ENCODE measurements at regions not wholly inside any gene's neighbourhood (a gene's known extent, or its start where the extent isn't known, plus 50 kb on each side); places are given as distances from the start of the nearest gene placed in this dataset.

DNA sequence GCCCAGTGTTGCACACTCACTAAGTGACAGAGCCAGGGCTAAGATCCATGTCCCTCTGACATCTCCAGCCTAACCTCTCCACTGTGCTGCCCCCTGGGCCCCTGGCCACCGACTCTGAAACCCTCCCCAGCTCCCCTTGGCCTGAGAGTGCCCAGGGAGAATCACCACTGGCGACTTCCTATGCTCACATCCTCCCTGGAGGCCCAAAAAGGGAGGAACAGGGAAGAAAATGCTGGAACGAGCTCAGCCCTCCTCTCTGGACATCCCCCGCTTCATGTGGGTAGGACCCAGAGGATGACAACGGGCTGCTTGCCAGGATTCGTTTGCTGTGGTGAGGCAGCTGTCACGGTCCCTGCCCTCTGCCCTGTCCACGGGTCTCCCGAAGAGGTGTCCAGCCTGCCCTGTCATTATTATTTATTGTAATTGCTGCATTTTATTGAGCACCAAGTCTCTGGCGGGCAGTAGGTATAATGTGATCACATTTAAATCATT lies 153.5 kb upstream of the RPL38 start:
- TF ChIP-seq, protein P1, sequence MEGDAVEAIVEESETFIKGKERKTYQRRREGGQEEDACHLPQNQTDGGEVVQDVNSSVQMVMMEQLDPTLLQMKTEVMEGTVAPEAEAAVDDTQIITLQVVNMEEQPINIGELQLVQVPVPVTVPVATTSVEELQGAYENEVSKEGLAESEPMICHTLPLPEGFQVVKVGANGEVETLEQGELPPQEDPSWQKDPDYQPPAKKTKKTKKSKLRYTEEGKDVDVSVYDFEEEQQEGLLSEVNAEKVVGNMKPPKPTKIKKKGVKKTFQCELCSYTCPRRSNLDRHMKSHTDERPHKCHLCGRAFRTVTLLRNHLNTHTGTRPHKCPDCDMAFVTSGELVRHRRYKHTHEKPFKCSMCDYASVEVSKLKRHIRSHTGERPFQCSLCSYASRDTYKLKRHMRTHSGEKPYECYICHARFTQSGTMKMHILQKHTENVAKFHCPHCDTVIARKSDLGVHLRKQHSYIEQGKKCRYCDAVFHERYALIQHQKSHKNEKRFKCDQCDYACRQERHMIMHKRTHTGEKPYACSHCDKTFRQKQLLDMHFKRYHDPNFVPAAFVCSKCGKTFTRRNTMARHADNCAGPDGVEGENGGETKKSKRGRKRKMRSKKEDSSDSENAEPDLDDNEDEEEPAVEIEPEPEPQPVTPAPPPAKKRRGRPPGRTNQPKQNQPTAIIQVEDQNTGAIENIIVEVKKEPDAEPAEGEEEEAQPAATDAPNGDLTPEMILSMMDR (IDR thresholded peaks at IDR 0.05; ENCODE audit: unreplicated experiment) = no peak
- Mint-ChIP-seq H3K4me3 (no peak overlapping the region), H3K4me1 (peaks cover 2% of the 10 kb centered on the region), H3K27ac (no peak overlapping the region), H3K9me3 (no peaks in the 10 kb centered on the region), H3K27me3 (ENCODE audit: low read depth) (peaks cover 67% of the 10 kb centered on the region), H3K36me3 (no peaks in the 10 kb centered on the region)
- no peak for DNase-seq (ENCODE audit: low spot score in 2 of 2, unreplicated experiment in 2 of 2)

DNA sequence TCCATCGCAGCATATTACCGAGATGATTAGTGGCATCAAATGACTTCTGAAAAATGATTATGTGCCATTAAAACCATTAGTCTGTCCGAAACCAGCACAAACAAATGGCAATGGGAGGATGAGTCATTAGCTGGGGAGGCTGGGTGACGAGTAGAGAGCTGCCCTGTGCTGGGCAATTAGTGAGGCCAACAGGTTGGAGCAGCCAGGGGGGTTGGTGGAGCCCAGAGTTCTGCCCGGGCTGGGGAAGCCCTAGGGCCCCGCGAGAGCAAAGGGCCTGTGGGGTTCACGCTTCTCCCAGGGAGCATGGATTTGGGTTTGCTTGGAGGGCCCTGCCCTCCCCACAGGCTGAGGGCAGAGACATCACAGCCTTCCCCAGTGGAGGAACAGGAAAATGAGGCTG lies 152.1 kb upstream of the RPL38 start:
- H3K4me1 Mint-ChIP-seq = peaks cover 2% of the 10 kb centered on the region
- peaks cover 71% of the 10 kb centered on the region for H3K27me3 Mint-ChIP-seq (ENCODE audit: low read depth)
- TF ChIP-seq, protein P1 (IDR thresholded peaks at IDR 0.05; ENCODE audit: unreplicated experiment) = no peak
- H3K27ac Mint-ChIP-seq = no peak overlapping the region
- H3K4me3 Mint-ChIP-seq = no peak overlapping the region
- no peaks in the 10 kb centered on the region for H3K36me3 Mint-ChIP-seq
- DNase-seq (ENCODE audit: low spot score in 2 of 2, unreplicated experiment in 2 of 2) = no peak
- no peaks in the 10 kb centered on the region for H3K9me3 Mint-ChIP-seq

DNA sequence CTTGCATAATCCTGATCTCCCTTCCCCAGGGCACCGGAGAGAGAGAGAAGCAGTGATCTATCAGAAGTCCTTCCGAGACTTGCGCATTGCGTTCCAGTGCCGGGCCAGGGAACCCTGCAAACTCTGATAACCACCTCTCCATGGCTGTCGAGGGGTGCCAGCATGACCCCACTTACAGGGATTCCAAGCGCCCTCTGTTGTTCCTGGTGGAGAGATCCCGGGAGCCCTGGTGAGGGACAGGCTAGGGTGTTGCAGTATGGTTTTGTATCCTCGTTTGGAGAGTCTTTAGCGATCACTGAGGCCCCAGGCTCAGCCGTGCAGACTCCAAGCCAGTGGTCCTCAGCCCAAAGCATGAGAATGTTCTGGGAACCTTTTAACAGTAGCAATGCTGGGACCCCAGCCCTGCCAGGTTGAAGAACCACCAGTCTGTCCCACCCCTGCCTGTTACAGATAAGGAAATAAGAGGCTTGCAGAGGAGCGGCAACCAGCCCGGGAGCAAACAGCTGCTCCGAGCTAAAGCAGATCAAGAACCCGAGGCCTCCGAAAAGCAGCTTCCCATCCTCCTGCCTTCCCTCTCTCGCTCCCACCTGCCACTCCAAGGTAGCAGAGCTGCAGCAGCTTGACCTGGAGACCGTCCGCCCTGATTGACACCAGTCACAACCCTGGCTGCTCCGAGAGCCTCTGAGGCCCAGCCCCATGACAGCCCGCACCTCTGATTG lies 150.3 kb upstream of the RPL38 start:
- peaks cover 2% of the 10 kb centered on the region for H3K4me1 Mint-ChIP-seq
- H3K4me3 Mint-ChIP-seq = no peak overlapping the region
- no peaks in the 10 kb centered on the region for H3K36me3 Mint-ChIP-seq
- DNase-seq (ENCODE audit: low spot score in 2 of 2, unreplicated experiment in 2 of 2) = no peak
- TF ChIP-seq, protein P1 (IDR thresholded peaks at IDR 0.05; ENCODE audit: unreplicated experiment) = no peak
- peaks cover 8% of the 10 kb centered on the region for H3K9me3 Mint-ChIP-seq
- no peak overlapping the region for H3K27ac Mint-ChIP-seq
- H3K27me3 Mint-ChIP-seq (ENCODE audit: low read depth) = peaks cover 85% of the 10 kb centered on the region

DNA sequence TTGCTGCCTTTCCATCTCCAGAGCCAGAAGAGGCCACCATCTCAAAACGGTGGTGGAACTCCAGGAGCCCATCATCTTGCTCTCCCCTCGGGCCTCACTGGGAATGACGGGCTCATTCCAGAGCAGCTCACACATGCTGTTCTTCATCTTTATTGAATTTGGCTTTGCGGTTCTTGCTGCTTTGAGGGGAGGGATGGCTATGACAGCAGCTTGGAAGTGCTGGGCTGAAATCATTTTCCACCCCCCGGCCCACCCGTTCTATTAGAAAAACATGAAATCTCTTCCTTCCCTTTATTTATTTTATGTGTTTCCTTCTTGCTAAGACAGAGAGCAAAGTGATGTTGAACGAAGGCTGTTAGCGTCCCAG lies 149.8 kb upstream of the RPL38 start:
- Mint-ChIP-seq H3K27ac (no peak overlapping the region), H3K27me3 (ENCODE audit: low read depth) (peaks cover 85% of the 10 kb centered on the region)

DNA sequence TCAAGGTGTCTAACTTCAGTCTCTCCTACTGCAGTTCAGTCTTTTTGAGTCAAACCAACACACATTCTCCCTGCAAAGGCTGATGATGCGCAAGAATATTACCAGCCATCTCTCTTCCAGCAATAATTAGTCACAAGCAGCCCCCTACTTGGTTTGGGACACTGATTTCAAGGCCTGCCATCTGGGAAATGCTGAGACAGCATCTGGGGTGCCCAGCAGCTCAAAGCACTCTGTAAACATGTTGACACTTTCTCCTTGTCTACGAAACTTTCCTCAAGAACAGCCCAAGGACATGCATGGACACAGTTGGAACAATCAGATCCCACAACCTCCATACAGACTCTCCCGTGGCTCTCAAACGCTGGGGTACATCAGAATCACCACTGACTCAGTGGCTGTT lies 149.2 kb upstream of the RPL38 start:
- Mint-ChIP-seq H3K4me3 (no peak overlapping the region), H3K27ac (no peak overlapping the region), H3K27me3 (ENCODE audit: low read depth) (peaks cover 87% of the 10 kb centered on the region), H3K36me3 (no peaks in the 10 kb centered on the region), H3K4me1 (peaks cover 2% of the 10 kb centered on the region), H3K9me3 (peaks cover 8% of the 10 kb centered on the region)
- no peak for DNase-seq (ENCODE audit: low spot score in 2 of 2, unreplicated experiment in 2 of 2)
- TF ChIP-seq, protein P1 (IDR thresholded peaks at IDR 0.05; ENCODE audit: unreplicated experiment) = no peak

More for the DNA sequence above, 149.8 kb upstream of the RPL38 start:
- DNase-seq (ENCODE audit: low spot score in 2 of 2, unreplicated experiment in 2 of 2) = no peak
- TF ChIP-seq, protein P1 (IDR thresholded peaks at IDR 0.05; ENCODE audit: unreplicated experiment) = no peak
- Mint-ChIP-seq H3K9me3 (peaks cover 8% of the 10 kb centered on the region), H3K4me3 (no peak overlapping the region), H3K36me3 (no peaks in the 10 kb centered on the region), H3K4me1 (peaks cover 2% of the 10 kb centered on the region)
